H1 (cell line): ENCODE measurements at regions not wholly inside any gene's neighbourhood (a gene's known extent, or its start where the extent isn't known, plus 50 kb on each side); places are given as distances from the start of the nearest gene placed in this dataset.

ENCODE experiments used
- FOSL1 ChIP-seq: IDR thresholded peaks from 2 replicates; pipeline ENCODE4 v1.6.1; 2011; ENCODE audit warnings: mild to moderate bottlenecking, low read depth, low read length, moderate library complexity; ENCODE audit not compliant: insufficient read depth
- NANOG ChIP-seq: IDR thresholded peaks from 2 replicates; pipeline ENCODE4 v1.6.1; 2011; ENCODE audit warnings: low read length, low read depth, mild to moderate bottlenecking, inconsistent platforms; ENCODE audit not compliant: insufficient read depth, poor library complexity, severe bottlenecking
- POU5F1 ChIP-seq: IDR thresholded peaks from 2 replicates; pipeline ENCODE4 v1.6.1; 2011; ENCODE audit warnings: low read depth, mild to moderate bottlenecking, low read length, moderate library complexity
- RBBP5 ChIP-seq: IDR thresholded peaks from 2 replicates; pipeline ENCODE4 v1.7.1; 2012; ENCODE audit warnings: low read depth, mild to moderate bottlenecking, inconsistent platforms, low read length, moderate library complexity, borderline replicate concordance
- SP1 ChIP-seq: IDR thresholded peaks from 2 replicates; pipeline ENCODE4 v1.6.1; 2011; ENCODE audit warnings: low read depth, low read length
- SUZ12 ChIP-seq: fragments of 200-600 bp; sonication (generic); IDR thresholded peaks from 2 replicates; pipeline ENCODE4 v1.6.1; 2012; ENCODE audit warnings: mild to moderate bottlenecking, inconsistent platforms, low read length, moderate library complexity, mixed read lengths

DNA sequence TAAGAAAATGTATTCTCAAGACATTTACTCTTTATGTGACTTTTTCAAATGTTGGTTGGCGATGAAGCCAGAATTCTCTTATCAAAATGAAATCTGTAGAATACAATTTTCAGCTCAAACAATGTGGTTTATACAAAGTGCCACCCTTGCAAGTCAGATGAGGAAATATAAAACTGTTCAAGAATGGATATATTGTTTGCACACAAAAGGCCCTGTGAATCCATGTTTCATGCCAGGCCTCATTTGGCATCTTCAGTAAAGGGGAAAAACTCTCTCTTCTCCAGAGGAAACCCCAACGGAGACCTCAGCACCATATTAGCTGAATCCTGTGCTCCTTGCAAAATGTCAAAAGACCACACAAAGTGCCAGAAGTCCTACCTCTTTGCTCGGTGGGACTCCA, 310.4 kb downstream of the RRAGC start (continued):
- TF ChIP-seq NANOG, result no peak
- TF ChIP-seq FOSL1, result no peak
- TF ChIP-seq POU5F1, result no peak
- TF ChIP-seq SP1, result no peak
- TF ChIP-seq RBBP5, result no peak
- no peak for TF ChIP-seq SUZ12
- TF ChIP-seq, all 59 proteins: peak for 0
